KMS-11 (cell line): ENCODE measurements at regions not wholly inside any gene's neighbourhood (a gene's known extent, or its start where the extent isn't known, plus 50 kb on each side); places are given as distances from the start of the nearest gene placed in this dataset.

ENCODE experiments used
- H2AFZ ChIP-seq: fragments of 200-600 bp; sonication (generic); 2 replicates; pipeline ENCODE4 v1.6.1; 2016; ENCODE audit warnings: antibody characterized with exemption, mixed run types, low read depth
- H3K27ac ChIP-seq: fragments of 200-600 bp; sonication (generic); 2 replicates; pipeline ENCODE4 v1.6.1; 2016; ENCODE audit warnings: mild to moderate bottlenecking, mixed run types
- H3K27me3 ChIP-seq: fragments of 200-600 bp; sonication (generic); 2 replicates; pipeline ENCODE4 v1.6.1; 2017; ENCODE audit warnings: mild to moderate bottlenecking, low read depth, mixed run types, moderate library complexity; ENCODE audit not compliant: insufficient read depth
- H3K36me3 ChIP-seq: fragments of 200-600 bp; sonication (generic); 2 replicates; pipeline ENCODE4 v1.6.1; 2017; ENCODE audit warnings: mild to moderate bottlenecking, mixed run types; ENCODE audit not compliant: insufficient read depth
- H3K4me1 ChIP-seq: fragments of 200-600 bp; sonication (generic); 2 replicates; pipeline ENCODE4 v1.6.1; 2016; ENCODE audit warnings: mild to moderate bottlenecking, low read depth, mixed run types; ENCODE audit not compliant: poor library complexity, severe bottlenecking
- H3K4me2 ChIP-seq: fragments of 200-600 bp; sonication (generic); 2 replicates; pipeline ENCODE4 v1.7.0; 2016; ENCODE audit warnings: mild to moderate bottlenecking, mixed run types
- H3K4me3 ChIP-seq: fragments of 200-600 bp; sonication (generic); IDR thresholded peaks from 2 replicates; pipeline ENCODE4 v1.6.1; 2017; ENCODE audit warnings: low read depth, low read length, mixed read lengths; ENCODE audit not compliant: insufficient read depth
- H3K79me2 ChIP-seq: fragments of 200-600 bp; sonication (generic); 2 replicates; pipeline ENCODE4 v1.6.1; 2016; ENCODE audit warnings: low read depth, mixed run types; ENCODE audit not compliant: insufficient read depth
- H3K9ac ChIP-seq: fragments of 200-600 bp; sonication (generic); 2 replicates; pipeline ENCODE4 v1.6.1; 2016; ENCODE audit warnings: mild to moderate bottlenecking, mixed run types
- H4K20me1 ChIP-seq: fragments of 200-600 bp; sonication (generic); 2 replicates; pipeline ENCODE4 v1.6.1; 2016; ENCODE audit warnings: mild to moderate bottlenecking, mixed run types; ENCODE audit not compliant: insufficient read depth
- TF ChIP-seq, protein P1 (sequence below): fragments of 200-600 bp; sonication (generic); conservative IDR thresholded peaks from 2 replicates; pipeline ENCODE4 v1.6.1; 2017; ENCODE audit warnings: low read depth, mild to moderate bottlenecking, antibody characterized with exemption, low read length, moderate library complexity, mixed read lengths

DNA sequence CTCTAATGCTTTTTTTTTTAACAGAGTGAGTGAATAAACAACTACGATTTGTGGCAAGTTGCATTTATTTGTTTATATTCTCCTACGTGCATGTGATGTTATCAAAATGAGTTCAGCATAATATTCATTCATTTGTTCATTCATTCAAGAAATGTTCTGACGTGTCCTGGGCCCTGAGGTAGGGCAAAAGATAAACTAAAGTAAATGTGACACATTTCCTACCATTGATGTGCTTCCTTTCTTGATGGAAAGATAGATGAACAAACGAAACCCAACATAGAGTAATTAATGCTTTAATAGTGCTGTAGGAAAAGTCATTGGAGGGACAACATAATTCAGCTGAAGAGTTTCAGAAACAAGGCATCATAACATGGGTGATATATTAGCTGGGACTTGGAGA is 261.5 kb upstream of the KCNMB2 start:
- no peaks in the 10 kb centered on the region for H3K36me3 ChIP-seq
- H4K20me1 ChIP-seq, result no peaks in the 10 kb centered on the region
- TF ChIP-seq, protein P1, sequence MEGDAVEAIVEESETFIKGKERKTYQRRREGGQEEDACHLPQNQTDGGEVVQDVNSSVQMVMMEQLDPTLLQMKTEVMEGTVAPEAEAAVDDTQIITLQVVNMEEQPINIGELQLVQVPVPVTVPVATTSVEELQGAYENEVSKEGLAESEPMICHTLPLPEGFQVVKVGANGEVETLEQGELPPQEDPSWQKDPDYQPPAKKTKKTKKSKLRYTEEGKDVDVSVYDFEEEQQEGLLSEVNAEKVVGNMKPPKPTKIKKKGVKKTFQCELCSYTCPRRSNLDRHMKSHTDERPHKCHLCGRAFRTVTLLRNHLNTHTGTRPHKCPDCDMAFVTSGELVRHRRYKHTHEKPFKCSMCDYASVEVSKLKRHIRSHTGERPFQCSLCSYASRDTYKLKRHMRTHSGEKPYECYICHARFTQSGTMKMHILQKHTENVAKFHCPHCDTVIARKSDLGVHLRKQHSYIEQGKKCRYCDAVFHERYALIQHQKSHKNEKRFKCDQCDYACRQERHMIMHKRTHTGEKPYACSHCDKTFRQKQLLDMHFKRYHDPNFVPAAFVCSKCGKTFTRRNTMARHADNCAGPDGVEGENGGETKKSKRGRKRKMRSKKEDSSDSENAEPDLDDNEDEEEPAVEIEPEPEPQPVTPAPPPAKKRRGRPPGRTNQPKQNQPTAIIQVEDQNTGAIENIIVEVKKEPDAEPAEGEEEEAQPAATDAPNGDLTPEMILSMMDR, result no peak
- H3K79me2 ChIP-seq, result no peaks in the 10 kb centered on the region
- H3K4me3 ChIP-seq, result no peak overlapping the region
- no peak overlapping the region for H3K9ac ChIP-seq
- no peak overlapping the region for H3K27ac ChIP-seq
- no peak overlapping the region for H2AFZ ChIP-seq
- no peaks in the 10 kb centered on the region for H3K27me3 ChIP-seq
- no peak overlapping the region for H3K4me2 ChIP-seq
- H3K4me1 ChIP-seq, result no peaks in the 10 kb centered on the region

DNA sequence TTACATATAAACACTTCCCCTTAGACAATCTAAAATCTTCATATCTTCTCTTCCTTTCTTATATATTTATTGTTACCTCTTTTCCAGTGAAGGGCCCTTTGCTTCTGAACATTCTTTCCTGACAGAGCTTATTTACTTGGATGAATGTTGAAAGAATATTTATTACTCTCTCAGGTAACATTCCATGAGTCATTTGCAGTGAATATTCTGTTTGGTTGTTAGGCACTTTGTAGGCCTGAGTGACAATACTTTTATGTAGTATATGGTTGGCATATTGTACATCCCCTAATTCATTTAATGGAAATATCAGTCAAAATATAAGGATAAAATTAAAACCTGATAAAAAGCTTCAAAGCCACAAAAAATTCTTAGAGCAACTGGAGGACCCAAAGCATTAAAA is 260.9 kb upstream of the KCNMB2 start:
- Histone ChIP-seq H3K27me3 (no peaks in the 10 kb centered on the region), H3K4me3 (no peak overlapping the region), H3K4me1 (no peaks in the 10 kb centered on the region)

DNA sequence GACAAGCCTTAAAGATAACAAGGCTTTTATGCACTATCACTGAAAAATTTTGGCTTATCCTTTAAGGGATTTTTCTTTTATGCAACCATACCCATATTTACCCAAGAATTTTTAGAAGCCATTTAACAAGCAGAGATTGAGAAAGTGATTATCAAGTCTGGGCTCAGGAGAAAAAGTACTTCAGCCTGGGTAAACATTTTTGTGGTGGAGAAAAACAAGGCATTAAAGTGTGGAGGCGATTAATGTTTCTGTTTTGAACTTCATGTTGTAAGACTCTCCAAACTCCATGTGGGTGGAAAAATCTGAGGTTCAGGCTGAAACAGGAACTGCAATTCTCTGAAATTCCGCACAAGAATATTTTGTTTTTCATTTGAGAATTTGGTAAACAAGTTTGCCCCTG is 260.4 kb upstream of the KCNMB2 start:
- no peaks in the 10 kb centered on the region for H3K27me3 ChIP-seq
- TF ChIP-seq, protein P1, result no peak
- no peak overlapping the region for H3K27ac ChIP-seq
- H3K9ac ChIP-seq, result no peak overlapping the region
- no peaks in the 10 kb centered on the region for H3K79me2 ChIP-seq
- no peak overlapping the region for H2AFZ ChIP-seq
- no peak overlapping the region for H3K4me2 ChIP-seq
- no peaks in the 10 kb centered on the region for H4K20me1 ChIP-seq
- no peaks in the 10 kb centered on the region for H3K4me1 ChIP-seq
- no peaks in the 10 kb centered on the region for H3K36me3 ChIP-seq
- no peak overlapping the region for H3K4me3 ChIP-seq

More for the DNA sequence above, 260.9 kb upstream of the KCNMB2 start:
- H4K20me1 ChIP-seq, result no peaks in the 10 kb centered on the region
- no peak overlapping the region for H3K27ac ChIP-seq
- H2AFZ ChIP-seq, result no peak overlapping the region
- no peak overlapping the region for H3K4me2 ChIP-seq
- TF ChIP-seq, protein P1, result no peak
- H3K36me3 ChIP-seq, result no peaks in the 10 kb centered on the region
- no peak overlapping the region for H3K9ac ChIP-seq
- H3K79me2 ChIP-seq, result no peaks in the 10 kb centered on the region

DNA sequence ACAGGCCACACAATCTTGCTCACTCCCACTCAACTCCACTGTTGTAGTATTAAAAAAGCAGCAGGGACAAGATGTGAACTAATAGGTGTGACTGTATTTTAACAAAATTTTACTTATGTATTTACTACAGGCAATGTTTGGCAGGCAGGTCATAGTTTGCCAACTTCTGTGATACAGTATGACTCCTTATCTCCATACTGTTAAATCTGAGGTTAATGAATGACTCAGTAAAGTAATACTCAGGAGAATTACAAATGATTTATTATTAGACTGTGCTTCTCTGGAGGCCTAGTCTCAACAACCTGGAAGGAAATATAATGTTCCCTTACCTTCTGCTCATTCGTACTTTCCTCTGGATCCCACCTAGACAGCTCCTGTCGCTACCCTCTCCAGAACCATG is 258.6 kb upstream of the KCNMB2 start:
- Histone ChIP-seq H3K9ac (no peak overlapping the region), H3K79me2 (no peaks in the 10 kb centered on the region), H3K27me3 (no peaks in the 10 kb centered on the region), H4K20me1 (no peaks in the 10 kb centered on the region), H2AFZ (no peak overlapping the region), H3K36me3 (no peaks in the 10 kb centered on the region), H3K4me2 (no peak overlapping the region), H3K4me3 (no peak overlapping the region), H3K4me1 (no peaks in the 10 kb centered on the region), H3K27ac (no peak overlapping the region)
- TF ChIP-seq, protein P1, result no peak
